ENCODE measurements at regions not wholly inside any gene's neighbourhood (a gene's known extent, or its start where the extent isn't known, plus 50 kb on each side); places are given as distances from the start of the nearest gene placed in this dataset.

DNA sequence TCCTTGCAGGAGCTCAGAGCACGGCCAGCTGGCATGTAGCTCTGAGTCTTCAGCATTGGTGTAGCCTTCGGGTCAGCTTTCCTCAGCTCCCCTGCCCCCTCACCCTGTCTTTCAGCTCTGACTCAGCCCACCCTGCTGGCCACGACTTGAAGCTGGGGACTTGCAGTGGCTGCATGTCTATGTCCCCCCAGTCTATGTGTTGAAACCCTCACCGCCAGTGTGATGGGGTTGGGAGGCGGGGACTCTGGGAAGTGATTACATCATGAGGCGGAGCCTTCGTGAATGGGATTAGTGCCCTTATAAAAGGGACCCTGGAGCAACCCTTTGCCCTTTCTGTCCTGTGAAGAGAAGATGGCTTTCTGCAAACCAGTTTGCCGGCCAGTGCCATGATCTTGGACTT lies 111.1 kb downstream of the CTTN start:
- no peak overlapping the region for H3K4me2 ChIP-seq (ENCODE audit: low read depth, low read length)
- no peaks in the 10 kb centered on the region for H3K79me2 ChIP-seq (ENCODE audit: insufficient read depth, low read length)
- 0 out of 2 replicates have a peak, but pooled peaks cover 9% of the 10 kb centered on the region for H4K20me1 ChIP-seq (ENCODE audit: insufficient read depth, low read length)
- intact Hi-C loops (cut with micrococcal nuclease; ENCODE audit: unreplicated experiment) = no loop called here
- DNase-seq (ENCODE audit: low spot score) (no peak), ATAC-seq (no peak), FAIRE-seq (no peak)
- no peaks in the 10 kb centered on the region for H3K4me1 ChIP-seq (ENCODE audit: insufficient read depth, low read length)
- H3K9me3 ChIP-seq (ENCODE audit: low read length) = peaks cover 21% of the 10 kb centered on the region
- WGBS (ENCODE audit: low lambda C conversion rate) = 91% methylated on average over 6 of the region's 8 CpGs
- H3K27me3 ChIP-seq (ENCODE audit: control insufficient read depth in 1 of 2, insufficient read depth in 2 of 2, low read length in 2 of 2) = no peaks in the 10 kb centered on the region
- H2AFZ ChIP-seq (ENCODE audit: low read length) = no peak overlapping the region
- H3K9ac ChIP-seq (ENCODE audit: insufficient read depth, low read depth, low read length) = no peak overlapping the region
- in situ Hi-C loops (cut with HindIII; ENCODE audit: extremely low pct_ligation_motif_present, low pct_unique_long_range_greater_than_20kb) = no loop called here
- no peak overlapping the region for H3K27ac ChIP-seq (ENCODE audit: extremely low read length, insufficient read depth, low read length)
- no TSS peak for BruUV-seq (replicated peaks)
- POLR2A ChIA-PET = no interaction called here
- H3K4me3 ChIP-seq (replicated peaks in 1 of 3; ENCODE audit: insufficient read depth in 1 of 3, low read depth in 2 of 3, low read length in 3 of 3) = no peak overlapping the region
- TF ChIP-seq CREB3 (CRISPR knock-in tag; IDR thresholded peaks at IDR 0.05) (no peak), GATA4 (IDR thresholded peaks at IDR 0.05; ENCODE audit: borderline replicate concordance, low read depth) (no peak), ZNF674 (CRISPR knock-in tag; IDR thresholded peaks at IDR 0.05; ENCODE audit: low read depth) (no peak), GMEB1 (CRISPR knock-in tag; IDR thresholded peaks at IDR 0.05; ENCODE audit: borderline replicate concordance) (no peak), HNF4G (IDR thresholded peaks at IDR 0.05; ENCODE audit: borderline replicate concordance, low read depth, low read length) (no peak), HNF4G (CRISPR knock-in tag; IDR thresholded peaks at IDR 0.05; ENCODE audit: borderline replicate concordance, low read depth) (no peak), ZNF136 (CRISPR knock-in tag; IDR thresholded peaks at IDR 0.05; ENCODE audit: low read depth) (no peak), POLR2G (IDR thresholded peaks at IDR 0.05; ENCODE audit: low read depth, low read length) (no peak), CHD4 (IDR thresholded peaks at IDR 0.05; ENCODE audit: borderline replicate concordance, low read length) (no peak), PAXIP1 (CRISPR knock-in tag; conservative IDR thresholded peaks at IDR 0.05) (no peak)
- TF ChIP-seq, protein P1, sequence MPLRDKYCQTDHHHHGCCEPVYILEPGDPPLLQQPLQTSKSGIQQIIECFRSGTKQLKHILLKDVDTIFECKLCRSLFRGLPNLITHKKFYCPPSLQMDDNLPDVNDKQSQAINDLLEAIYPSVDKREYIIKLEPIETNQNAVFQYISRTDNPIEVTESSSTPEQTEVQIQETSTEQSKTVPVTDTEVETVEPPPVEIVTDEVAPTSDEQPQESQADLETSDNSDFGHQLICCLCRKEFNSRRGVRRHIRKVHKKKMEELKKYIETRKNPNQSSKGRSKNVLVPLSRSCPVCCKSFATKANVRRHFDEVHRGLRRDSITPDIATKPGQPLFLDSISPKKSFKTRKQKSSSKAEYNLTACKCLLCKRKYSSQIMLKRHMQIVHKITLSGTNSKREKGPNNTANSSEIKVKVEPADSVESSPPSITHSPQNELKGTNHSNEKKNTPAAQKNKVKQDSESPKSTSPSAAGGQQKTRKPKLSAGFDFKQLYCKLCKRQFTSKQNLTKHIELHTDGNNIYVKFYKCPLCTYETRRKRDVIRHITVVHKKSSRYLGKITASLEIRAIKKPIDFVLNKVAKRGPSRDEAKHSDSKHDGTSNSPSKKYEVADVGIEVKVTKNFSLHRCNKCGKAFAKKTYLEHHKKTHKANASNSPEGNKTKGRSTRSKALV (CRISPR knock-in tag; IDR thresholded peaks at IDR 0.05) = no peak
- 0 out of 5 replicates have a peak, but pooled peaks cover 0 to 1% of the 10 kb centered on the region in 2 experiments for H3K36me3 ChIP-seq (replicated peaks in 1 of 2; ENCODE audit: control insufficient read depth in 1 of 2, insufficient read depth in 2 of 2, low read length in 2 of 2)
- CTCF ChIA-PET (ENCODE audit: low intra/inter-chr PET ratio, low total read pairs) = no interaction called here
